ENCODE measurements at regions not wholly inside any gene's neighbourhood (a gene's known extent, or its start where the extent isn't known, plus 50 kb on each side); places are given as distances from the start of the nearest gene placed in this dataset.

- ATAC-seq: no peak
- intact Hi-C loops (cut with DNase I): no loop called here
Measured at GRCh38 chr2:731711-732110, 54.5 kb upstream of the TMEM18 start.

GRCh38 chr2:729376-729861, 52.2 kb upstream of the TMEM18 start:
- no peak for TF ChIP-seq CTCF (IDR thresholded peaks at IDR 0.05)
- Histone ChIP-seq H3K36me3 (no peaks in the 10 kb centered on the region), H3K4me3 (no peak overlapping the region), H3K27ac (no peak overlapping the region), H3K4me1 (no peaks in the 10 kb centered on the region), H3K27me3 (peaks cover 0 to 21% of the 10 kb centered on the region in 2 donors), H3K9me3 (no peaks in the 10 kb centered on the region)
- ATAC-seq (no peak), DNase-seq (no peak)
- intact Hi-C loops (cut with DNase I): no loop called here

More at GRCh38 chr2:731711-732110, 54.5 kb upstream of the TMEM18 start:
- DNase-seq: no peak
- Histone ChIP-seq H3K4me3 (no peak overlapping the region), H3K4me1 (no peaks in the 10 kb centered on the region), H3K9me3 (no peaks in the 10 kb centered on the region), H3K36me3 (no peaks in the 10 kb centered on the region), H3K27ac (no peak overlapping the region), H3K27me3 (peaks cover 0 to 28% of the 10 kb centered on the region in 2 donors)
- TF ChIP-seq CTCF (IDR thresholded peaks at IDR 0.05): no peak

- TF ChIP-seq CTCF (IDR thresholded peaks at IDR 0.05): no peak
- intact Hi-C loops (cut with DNase I): no loop called here
- DNase-seq: no peak
Measured at GRCh38 chr2:728165-728564, 51.0 kb upstream of the TMEM18 start.

GRCh38 chr2:727071-727470, 49.9 kb upstream of the TMEM18 start:
- intact Hi-C loops (cut with DNase I): no loop called here

More at GRCh38 chr2:728165-728564, 51.0 kb upstream of the TMEM18 start:
- no peaks in the 10 kb centered on the region for H3K36me3 ChIP-seq
- H3K4me1 ChIP-seq: no peaks in the 10 kb centered on the region
- no peak overlapping the region for H3K4me3 ChIP-seq
- H3K27ac ChIP-seq: no peak overlapping the region
- no peak for ATAC-seq
- peaks cover 0 to 18% of the 10 kb centered on the region in 2 donors for H3K27me3 ChIP-seq
- H3K9me3 ChIP-seq: no peaks in the 10 kb centered on the region

More at GRCh38 chr2:727071-727470, 49.9 kb upstream of the TMEM18 start:
- Histone ChIP-seq H3K4me1 (no peaks in the 10 kb centered on the region), H3K9me3 (no peaks in the 10 kb centered on the region), H3K27me3 (peaks cover 0 to 18% of the 10 kb centered on the region in 2 donors), H3K36me3 (no peaks in the 10 kb centered on the region), H3K27ac (no peak overlapping the region), H3K4me3 (no peak overlapping the region)
- ATAC-seq: no peak
- no peak for DNase-seq
- no peak for TF ChIP-seq CTCF (IDR thresholded peaks at IDR 0.05)

All from left lung (tissue), 4 donors.